Stimulated activated naive B cell treated with anti-CD40 and anti-IgM and Interleukin-4, amounts not matched to agents 10 μg/mL and 1 μg/mL and 100 μg/mL, for 72 hours (primary cell): ENCODE measurements at regions not wholly inside any gene's neighbourhood (a gene's known extent, or its start where the extent isn't known, plus 50 kb on each side); places are given as distances from the start of the nearest gene placed in this dataset.
"Not testable (repeated sequence)": the region's sequence is repeated elsewhere in the genome, so short reads cannot be mapped to it uniquely, and the experiment has no call there.

ENCODE experiments used
- ATAC-seq, 2 donors: fragments of 150-1000 bp; cut with Tn5 transposase; replicated peaks; 2 replicates each; pipeline ENCODE4 v1.10.0; 2021; ENCODE audit warnings: moderate library complexity in 1 of 2
- DNase-seq: peaks from one replicate; pipeline ENCODE4 v3.0.0; 2021
- H3K27ac Mint-ChIP-seq: one replicate; pipeline ENCODE4 v1.8.0; 2022; ENCODE audit warnings: mild to moderate bottlenecking, mixed read lengths
- H3K27me3 Mint-ChIP-seq, 2 donors: one replicate each; pipeline ENCODE4 v1.8.0; 2022; ENCODE audit warnings: mixed read lengths in 2 of 2
- H3K36me3 Mint-ChIP-seq, 2 donors: one replicate each; pipeline ENCODE4 v1.8.0; 2022; ENCODE audit warnings: mixed read lengths in 2 of 2, mild to moderate bottlenecking in 1 of 2
- H3K4me1 Mint-ChIP-seq, 2 donors: one replicate each; pipeline ENCODE4 v1.8.0; 2022; ENCODE audit warnings: mixed read lengths in 2 of 2, mild to moderate bottlenecking in 1 of 2
- H3K4me3 Mint-ChIP-seq, 2 donors: one replicate each; pipeline ENCODE4 v1.8.0; 2022; ENCODE audit warnings: mild to moderate bottlenecking in 2 of 2, mixed read lengths in 2 of 2, moderate library complexity in 1 of 2
- H3K9me3 Mint-ChIP-seq, 2 donors: one replicate each; pipeline ENCODE4 v1.8.0; 2022; ENCODE audit warnings: mixed read lengths in 2 of 2, mild to moderate bottlenecking in 1 of 2

DNA sequence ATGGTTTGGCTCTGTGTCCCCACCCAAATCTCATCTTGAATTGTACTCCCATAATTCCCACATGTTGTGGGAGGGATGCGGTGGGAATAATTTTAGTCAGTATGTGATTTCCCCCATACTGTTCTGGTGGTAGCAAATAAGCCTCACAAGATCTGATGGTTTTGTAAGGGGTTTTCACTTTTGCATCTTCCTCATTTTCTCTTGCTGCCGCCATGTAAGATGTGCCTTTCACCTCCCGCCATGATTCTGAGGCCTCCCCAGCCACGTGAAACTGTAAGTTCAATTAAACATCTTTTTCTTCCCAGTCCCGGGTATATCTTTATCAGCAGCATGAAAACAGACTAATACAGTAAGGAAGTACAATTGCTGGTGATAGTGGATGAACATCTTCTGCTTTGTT lies 269.9 kb upstream of the NR2F2 start:
- H3K4me3 Mint-ChIP-seq, DNase-seq, H3K36me3 Mint-ChIP-seq, ATAC-seq, H3K27ac Mint-ChIP-seq: not testable (repeated sequence)
- H3K27me3 Mint-ChIP-seq, result peaks cover 4 to 11% of the 10 kb centered on the region in 2 donors
- H3K9me3 Mint-ChIP-seq, result peaks cover 10 to 13% of the 10 kb centered on the region in 2 donors
- H3K4me1 Mint-ChIP-seq, result peaks cover 4 to 18% of the 10 kb centered on the region in 2 donors

DNA sequence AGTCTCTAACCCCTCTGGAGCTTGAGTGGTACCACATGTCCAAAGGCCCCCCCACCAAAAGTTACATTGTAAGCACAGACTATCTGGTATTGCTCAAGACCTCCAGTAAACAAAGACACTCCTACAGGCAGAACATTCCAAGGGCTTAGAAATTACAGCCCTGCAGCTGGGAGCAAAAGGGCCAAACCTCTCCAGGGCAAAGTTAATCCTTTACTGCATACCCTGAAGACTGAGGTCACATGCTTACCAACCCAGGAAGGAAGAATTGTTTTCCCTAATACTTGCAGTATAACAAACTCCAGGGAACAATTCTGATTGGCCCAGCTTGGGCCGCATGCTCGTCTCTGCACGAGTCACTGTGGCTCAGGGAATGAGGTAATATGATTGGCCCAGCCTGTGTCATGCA lies 266.1 kb upstream of the NR2F2 start:
- DNase-seq, result no peak
- no peak for ATAC-seq
- no peaks in the 10 kb centered on the region for H3K36me3 Mint-ChIP-seq
- H3K4me3 Mint-ChIP-seq, result no peak overlapping the region
- no peaks in the 10 kb centered on the region for H3K27me3 Mint-ChIP-seq
- no peak overlapping the region for H3K27ac Mint-ChIP-seq
- peaks cover 0 to 1% of the 10 kb centered on the region in 2 donors for H3K4me1 Mint-ChIP-seq
- H3K9me3 Mint-ChIP-seq, result peaks cover 6 to 13% of the 10 kb centered on the region in 2 donors

GRCh38 chr15:96066126-96066525 lies 264.4 kb upstream of the NR2F2 start:
- no peak for ATAC-seq
- Mint-ChIP-seq H3K27me3 (no peaks in the 10 kb centered on the region), H3K36me3 (no peaks in the 10 kb centered on the region)

DNA sequence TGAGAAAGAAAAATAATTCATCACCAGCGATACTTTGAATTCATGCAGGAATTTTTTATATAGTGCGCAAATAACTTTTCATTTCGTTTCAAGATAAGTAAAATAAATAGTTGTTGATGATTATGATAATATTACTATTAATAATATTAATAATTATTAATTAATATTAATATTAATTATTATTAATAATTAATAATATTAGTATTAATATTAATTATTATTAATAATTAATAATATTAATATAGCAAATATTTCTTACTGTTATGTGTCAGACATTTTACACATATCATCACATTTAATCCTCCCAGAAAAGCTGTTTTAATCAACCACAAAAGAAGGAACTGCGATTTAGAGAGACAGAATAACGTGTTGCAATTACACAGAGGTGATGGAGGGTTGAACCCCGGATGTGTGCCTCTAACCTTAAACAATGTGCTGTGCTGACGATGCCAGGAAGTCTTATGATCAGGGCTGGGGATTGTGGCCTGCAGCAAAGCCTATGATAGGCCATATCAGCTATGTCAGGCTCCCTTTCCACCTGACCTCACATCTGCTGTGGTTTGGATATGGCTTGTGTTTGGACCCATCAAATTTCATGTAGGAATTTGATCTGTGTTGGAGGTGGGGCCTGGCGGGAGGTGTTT lies 263.5 kb upstream of the NR2F2 start:
- H3K36me3 Mint-ChIP-seq, result no peaks in the 10 kb centered on the region
- peak; percentile 45 to 48 for ATAC-seq
- H3K9me3 Mint-ChIP-seq, result peaks cover under 1 to 4% of the 10 kb centered on the region in 2 donors

More at GRCh38 chr15:96066126-96066525, 264.4 kb upstream of the NR2F2 start:
- peaks cover 1 to 4% of the 10 kb centered on the region in 2 donors for H3K9me3 Mint-ChIP-seq
- H3K4me1 Mint-ChIP-seq, result no peaks in the 10 kb centered on the region
- H3K27ac Mint-ChIP-seq, result no peak overlapping the region
- no peak overlapping the region for H3K4me3 Mint-ChIP-seq
- no peak for DNase-seq

DNA sequence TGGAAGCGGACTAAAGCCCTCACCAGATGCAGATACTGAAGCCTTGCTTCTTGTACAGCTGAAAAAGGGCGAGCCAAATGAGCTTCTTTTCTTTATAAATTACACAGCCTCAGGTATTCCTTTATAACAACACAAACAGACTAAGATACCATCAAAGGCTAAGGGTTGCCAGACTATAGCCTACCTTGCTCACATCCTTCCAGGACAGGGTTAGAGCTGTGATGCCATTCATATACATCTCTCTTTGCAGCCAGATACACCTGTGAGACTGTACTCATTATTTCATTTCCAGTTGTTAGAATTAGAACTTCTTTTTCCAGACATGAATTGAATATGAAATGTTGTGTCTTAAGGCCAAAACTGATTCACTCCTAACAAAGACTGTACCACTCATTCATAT lies 262.8 kb upstream of the NR2F2 start:
- Mint-ChIP-seq H3K4me1 (no peaks in the 10 kb centered on the region), H3K9me3 (peaks cover 1 to 4% of the 10 kb centered on the region in 2 donors), H3K27ac (no peak overlapping the region), H3K36me3 (no peaks in the 10 kb centered on the region), H3K4me3 (no peak overlapping the region), H3K27me3 (no peaks in the 10 kb centered on the region)
- no peak for DNase-seq
- ATAC-seq, result no peak

More for the DNA sequence above, 263.5 kb upstream of the NR2F2 start:
- no peak overlapping the region for H3K4me3 Mint-ChIP-seq
- H3K4me1 Mint-ChIP-seq, result no peaks in the 10 kb centered on the region
- no peak overlapping the region for H3K27ac Mint-ChIP-seq
- no peaks in the 10 kb centered on the region for H3K27me3 Mint-ChIP-seq
- DNase-seq, result no peak

- Mint-ChIP-seq H3K4me3 (no peak overlapping the region), H3K27me3 (no peaks in the 10 kb centered on the region), H3K4me1 (no peaks in the 10 kb centered on the region), H3K36me3 (no peaks in the 10 kb centered on the region), H3K9me3 (peaks cover 0 to 1% of the 10 kb centered on the region in 2 donors), H3K27ac (no peak overlapping the region)
- no peak for DNase-seq
- no peak for ATAC-seq
Observed at GRCh38 chr15:96068897-96069296, 261.6 kb upstream of the NR2F2 start.

- DNase-seq, result no peak
- ATAC-seq, result no peak
- Mint-ChIP-seq H3K9me3 (peaks cover 0 to 1% of the 10 kb centered on the region in 2 donors), H3K4me1 (no peaks in the 10 kb centered on the region), H3K36me3 (no peaks in the 10 kb centered on the region), H3K27ac (no peak overlapping the region), H3K27me3 (no peaks in the 10 kb centered on the region), H3K4me3 (no peak overlapping the region)
Observed at GRCh38 chr15:96070636-96071035, 259.9 kb upstream of the NR2F2 start.

GRCh38 chr15:96072821-96073220 lies 257.7 kb upstream of the NR2F2 start:
- Mint-ChIP-seq H3K4me3 (no peak overlapping the region), H3K27me3 (no peaks in the 10 kb centered on the region), H3K36me3 (no peaks in the 10 kb centered on the region), H3K9me3 (peaks cover 0 to 1% of the 10 kb centered on the region in 2 donors), H3K4me1 (no peaks in the 10 kb centered on the region), H3K27ac (no peak overlapping the region)
- DNase-seq (no peak), ATAC-seq (no peak)

GRCh38 chr15:96073908-96074307 lies 256.6 kb upstream of the NR2F2 start:
- no peaks in the 10 kb centered on the region for H3K36me3 Mint-ChIP-seq
- ATAC-seq (no peak), DNase-seq (no peak)
- no peak overlapping the region for H3K27ac Mint-ChIP-seq
- H3K4me1 Mint-ChIP-seq, result no peaks in the 10 kb centered on the region
- no peak overlapping the region for H3K4me3 Mint-ChIP-seq
- no peaks in the 10 kb centered on the region for H3K27me3 Mint-ChIP-seq
- H3K9me3 Mint-ChIP-seq, result peaks cover 0 to 1% of the 10 kb centered on the region in 2 donors

DNA sequence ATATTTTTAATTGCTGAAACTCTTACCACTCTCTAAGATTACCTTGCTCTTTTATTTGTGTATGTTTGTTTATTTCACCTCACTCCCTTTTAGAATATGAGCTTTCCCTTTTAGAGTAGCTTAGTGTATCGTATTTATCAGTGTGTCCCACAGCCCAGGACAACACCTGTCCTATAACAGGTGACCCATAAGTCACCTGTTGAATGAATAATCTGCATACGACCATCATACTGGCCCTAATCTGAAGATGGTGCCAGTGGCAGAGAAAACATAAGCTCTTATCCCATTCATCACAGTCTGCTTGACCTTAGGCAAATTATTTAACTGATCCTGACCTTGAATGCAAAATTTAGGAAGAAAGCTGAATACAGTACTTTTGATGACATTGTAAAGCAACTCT lies 254.6 kb upstream of the NR2F2 start:
- H3K4me3 Mint-ChIP-seq, result no peak overlapping the region
- ATAC-seq (no peak), DNase-seq (no peak)
- H3K27ac Mint-ChIP-seq, result no peak overlapping the region
- peaks cover 0 to 1% of the 10 kb centered on the region in 2 donors for H3K9me3 Mint-ChIP-seq
- no peaks in the 10 kb centered on the region for H3K36me3 Mint-ChIP-seq
- H3K4me1 Mint-ChIP-seq, result no peaks in the 10 kb centered on the region
- H3K27me3 Mint-ChIP-seq, result no peaks in the 10 kb centered on the region

DNA sequence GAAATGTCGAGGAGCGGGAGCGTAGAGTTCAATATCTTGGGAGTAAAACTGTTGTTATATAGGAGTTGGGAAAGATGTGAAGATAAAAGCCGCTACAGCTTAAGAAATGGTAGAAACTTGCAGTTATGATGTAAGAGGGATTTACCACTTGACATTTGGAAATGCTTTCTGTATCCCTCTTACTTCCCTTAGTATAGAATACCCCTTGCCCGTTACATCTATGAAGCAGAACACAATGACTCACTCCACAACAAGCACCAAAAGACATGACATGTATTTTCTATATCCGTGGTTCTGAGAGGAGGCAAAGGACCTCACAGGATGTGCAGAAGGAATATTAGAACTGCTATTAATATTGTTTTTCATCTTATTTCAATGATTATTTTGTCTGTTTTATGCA lies 254.2 kb upstream of the NR2F2 start:
- ATAC-seq (no peak), DNase-seq (no peak)
- peaks cover 0 to 1% of the 10 kb centered on the region in 2 donors for H3K9me3 Mint-ChIP-seq
- no peaks in the 10 kb centered on the region for H3K4me1 Mint-ChIP-seq
- H3K27ac Mint-ChIP-seq, result no peak overlapping the region
- no peaks in the 10 kb centered on the region for H3K27me3 Mint-ChIP-seq
- no peaks in the 10 kb centered on the region for H3K36me3 Mint-ChIP-seq
- no peak overlapping the region for H3K4me3 Mint-ChIP-seq

GRCh38 chr15:96079041-96079440 lies 251.5 kb upstream of the NR2F2 start:
- ATAC-seq, result no peak
- DNase-seq, result no peak
- Mint-ChIP-seq H3K36me3 (no peaks in the 10 kb centered on the region), H3K4me3 (no peak overlapping the region), H3K9me3 (no peaks in the 10 kb centered on the region), H3K4me1 (no peaks in the 10 kb centered on the region), H3K27me3 (no peaks in the 10 kb centered on the region), H3K27ac (no peak overlapping the region)

DNA sequence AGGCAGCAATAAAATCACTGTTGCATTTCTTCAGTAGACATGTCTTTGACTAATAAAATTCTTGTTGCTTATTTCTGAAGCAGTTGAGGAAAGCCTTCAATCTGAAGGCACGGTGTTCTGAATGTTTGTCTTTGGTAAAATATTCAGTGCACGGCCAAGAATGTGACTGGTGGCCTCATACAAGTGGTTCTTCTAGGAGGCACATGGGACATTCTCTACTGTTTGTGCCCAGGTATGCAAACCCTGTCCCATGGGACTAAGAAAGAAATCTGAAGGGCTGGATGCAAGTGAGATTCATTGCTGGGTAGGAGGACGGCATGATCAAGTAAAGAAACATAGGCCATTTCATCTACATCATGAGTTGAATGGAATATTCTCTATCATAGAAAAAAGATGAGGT lies 250.6 kb upstream of the NR2F2 start:
- no peaks in the 10 kb centered on the region for H3K4me1 Mint-ChIP-seq
- no peaks in the 10 kb centered on the region for H3K27me3 Mint-ChIP-seq
- H3K4me3 Mint-ChIP-seq, result no peak overlapping the region
- ATAC-seq, result no peak
- no peaks in the 10 kb centered on the region for H3K9me3 Mint-ChIP-seq
- no peaks in the 10 kb centered on the region for H3K36me3 Mint-ChIP-seq
- H3K27ac Mint-ChIP-seq, result no peak overlapping the region
- no peak for DNase-seq

DNA sequence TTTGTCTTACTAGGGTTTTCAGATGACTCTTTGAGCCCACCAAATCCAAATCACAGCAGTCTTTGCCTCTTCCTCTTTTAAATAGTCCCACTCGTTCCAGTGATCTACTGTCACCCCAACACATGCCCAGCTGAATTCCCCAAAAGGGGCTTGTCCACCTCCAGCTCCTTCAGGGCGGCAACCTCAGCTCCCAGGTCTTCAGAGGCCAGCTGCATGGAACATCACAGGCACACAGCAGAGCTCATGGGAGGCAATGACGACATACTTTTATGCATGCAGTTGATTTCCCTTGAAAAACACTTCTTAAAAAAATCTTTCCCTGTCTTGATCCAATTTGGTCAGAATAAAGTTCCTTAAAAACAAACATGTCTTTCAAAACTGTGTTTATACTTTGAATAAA lies 244.3 kb upstream of the NR2F2 start:
- ATAC-seq (no peak), DNase-seq (no peak)
- Mint-ChIP-seq H3K36me3 (no peaks in the 10 kb centered on the region), H3K27ac (no peak overlapping the region), H3K4me3 (no peak overlapping the region), H3K9me3 (no peaks in the 10 kb centered on the region), H3K4me1 (no peaks in the 10 kb centered on the region), H3K27me3 (no peaks in the 10 kb centered on the region)

DNA sequence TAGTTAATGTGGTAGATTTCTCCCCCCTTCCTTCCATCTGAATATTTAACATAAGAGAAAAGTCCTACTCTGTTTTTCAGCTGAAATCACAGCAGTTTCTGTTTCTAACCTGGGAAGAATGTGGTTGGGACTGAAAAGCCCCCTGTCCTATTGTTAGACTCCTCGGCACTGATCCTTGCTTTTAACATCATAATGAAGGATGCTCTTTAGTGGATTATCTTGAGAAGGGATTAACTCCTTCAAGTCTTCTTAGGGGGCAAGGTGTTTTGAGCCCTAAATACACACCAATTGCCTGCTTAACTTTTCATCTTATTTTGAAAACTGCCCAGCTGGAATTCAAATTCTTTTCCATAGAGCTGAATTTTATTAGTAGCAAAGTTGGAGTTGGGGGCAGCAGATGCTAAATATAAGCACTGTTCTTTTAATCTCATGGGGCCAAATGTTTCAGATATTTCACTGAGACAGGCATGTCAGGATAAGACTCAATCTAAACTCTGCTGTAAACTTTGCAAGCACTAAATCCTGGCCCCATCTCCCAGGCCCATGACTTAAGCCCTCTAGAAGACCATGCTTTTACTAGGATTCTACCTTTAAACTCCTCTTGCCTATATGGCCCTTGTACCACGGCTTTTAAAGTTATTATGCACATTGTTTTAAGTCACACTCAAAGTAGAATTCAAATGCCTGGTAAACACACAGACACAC lies 243.2 kb upstream of the NR2F2 start:
- H3K4me1 Mint-ChIP-seq, result no peaks in the 10 kb centered on the region
- no peaks in the 10 kb centered on the region for H3K36me3 Mint-ChIP-seq
- H3K4me3 Mint-ChIP-seq, result no peak overlapping the region
- no peaks in the 10 kb centered on the region for H3K27me3 Mint-ChIP-seq
- DNase-seq (no peak), ATAC-seq (no peak)
- no peaks in the 10 kb centered on the region for H3K9me3 Mint-ChIP-seq
- H3K27ac Mint-ChIP-seq, result no peak overlapping the region
